ENCODE measurements at regions not wholly inside any gene's neighbourhood (a gene's known extent, or its start where the extent isn't known, plus 50 kb on each side); places are given as distances from the start of the nearest gene placed in this dataset.

DNA sequence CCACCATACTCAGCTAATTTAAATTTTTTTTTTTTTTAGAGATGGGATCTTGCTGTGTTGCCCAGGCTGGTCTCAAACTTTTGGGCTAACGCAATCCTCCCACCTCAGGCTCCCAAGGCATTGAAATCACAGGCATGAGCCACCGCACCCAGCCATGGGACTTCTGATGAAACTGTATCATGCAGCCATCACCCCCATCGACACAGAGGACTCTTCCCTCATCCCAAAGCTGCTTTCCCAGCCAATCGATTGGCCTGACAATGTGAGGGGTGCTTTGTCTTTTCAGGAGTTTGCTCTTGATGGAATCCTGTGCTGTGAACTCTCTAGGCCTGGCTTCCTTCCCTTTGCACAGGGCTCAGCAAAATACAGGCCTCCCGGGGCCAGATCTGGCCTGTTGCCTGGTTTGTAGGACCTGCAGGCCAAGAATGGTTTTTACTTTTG is 59.6 kb upstream of the NCOR2 start:
- peak; percentile 55 for DNase-seq

DNA sequence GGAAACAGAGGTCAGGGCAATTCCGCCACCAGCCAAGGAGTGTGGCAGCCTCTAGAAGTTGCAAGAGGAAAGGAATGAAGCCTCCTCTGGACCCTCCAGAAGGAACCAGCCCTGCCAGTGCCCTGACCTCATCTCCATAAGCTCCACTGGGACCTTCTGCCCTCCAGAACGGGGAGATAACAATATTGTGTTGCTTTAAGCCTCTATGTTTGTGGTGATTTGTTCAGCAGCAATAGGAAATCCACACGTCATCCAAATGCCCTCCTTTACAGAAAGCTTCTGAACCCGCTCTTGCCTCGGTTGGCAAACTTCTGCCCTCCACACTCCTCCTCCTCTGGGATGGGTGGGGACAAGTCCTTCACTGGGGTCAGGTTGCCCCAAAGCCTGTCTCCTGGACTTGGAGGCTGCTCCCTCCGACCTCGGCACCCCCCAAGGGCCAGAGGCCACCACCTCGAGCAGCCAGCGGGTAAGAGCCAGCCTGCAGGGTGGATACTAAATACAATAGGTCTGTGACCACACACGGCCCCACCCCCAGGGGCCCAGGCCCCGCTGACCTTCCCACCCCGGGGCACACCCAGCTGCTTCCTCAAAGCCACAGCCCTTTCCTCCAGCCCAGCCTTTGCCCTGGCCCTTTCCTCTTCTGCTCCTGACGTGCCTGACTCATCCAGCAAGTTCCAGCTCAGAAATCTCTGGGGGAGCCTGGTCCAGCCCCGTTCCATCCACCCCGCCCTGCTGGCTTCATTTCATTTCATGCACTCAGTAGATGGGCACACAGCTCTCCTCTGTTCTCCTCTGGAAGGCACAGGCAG is 58.7 kb upstream of the NCOR2 start:
- peak; percentile 65 for DNase-seq

DNA sequence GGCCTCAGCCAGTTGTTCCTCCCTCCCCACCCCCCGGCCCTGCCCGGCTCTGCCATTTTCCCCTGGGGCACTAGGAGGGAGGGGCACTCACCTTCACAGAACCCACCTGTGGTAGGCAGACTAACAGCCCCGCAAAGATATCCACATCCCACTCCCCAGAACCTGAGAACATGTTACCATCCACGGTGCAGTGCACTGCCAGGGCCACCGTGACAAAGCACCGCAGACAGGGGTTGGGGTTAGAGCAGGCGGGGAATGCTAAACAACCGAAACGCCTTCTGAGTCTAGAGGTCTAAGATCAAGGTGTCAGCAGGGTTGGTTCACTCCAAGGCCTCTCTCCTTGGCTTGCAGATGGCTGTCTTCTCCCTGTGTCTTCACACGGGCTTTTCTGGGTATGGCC is 57.4 kb upstream of the NCOR2 start:
- DNase-seq = no peak

DNA sequence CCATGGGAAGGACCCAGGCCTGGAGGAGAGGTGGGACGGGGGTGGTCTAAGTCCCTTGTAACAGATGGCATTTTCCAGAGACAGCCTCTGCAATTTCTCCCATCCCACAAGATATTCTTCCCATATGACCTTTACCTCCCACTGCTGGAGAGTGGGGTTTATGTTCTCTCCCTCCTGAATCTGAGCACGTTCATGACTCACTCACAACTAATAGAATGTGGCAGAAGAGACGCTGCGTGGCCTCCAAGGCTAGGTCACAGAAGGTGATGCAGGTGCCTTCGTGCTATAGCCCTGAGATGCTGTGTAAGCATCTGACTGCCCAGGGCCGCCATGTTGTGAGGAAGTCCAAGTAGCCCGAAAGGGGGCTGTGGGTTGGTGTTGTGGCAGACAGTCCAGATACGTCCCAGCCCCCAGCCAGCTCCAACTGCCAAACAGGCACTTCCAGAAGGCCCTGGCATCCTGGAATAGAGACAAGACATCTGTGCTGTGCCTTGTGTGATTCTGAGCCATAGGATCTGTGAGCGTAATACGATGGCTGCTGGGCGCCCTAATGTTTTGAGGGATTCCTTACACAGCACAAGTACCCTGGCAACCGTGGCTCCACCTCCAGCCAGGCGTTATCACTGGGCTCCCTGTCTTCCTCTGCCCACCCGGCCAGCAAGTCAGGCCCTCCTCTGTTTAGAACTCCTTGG is 56.1 kb upstream of the NCOR2 start:
- no peak for DNase-seq

DNA sequence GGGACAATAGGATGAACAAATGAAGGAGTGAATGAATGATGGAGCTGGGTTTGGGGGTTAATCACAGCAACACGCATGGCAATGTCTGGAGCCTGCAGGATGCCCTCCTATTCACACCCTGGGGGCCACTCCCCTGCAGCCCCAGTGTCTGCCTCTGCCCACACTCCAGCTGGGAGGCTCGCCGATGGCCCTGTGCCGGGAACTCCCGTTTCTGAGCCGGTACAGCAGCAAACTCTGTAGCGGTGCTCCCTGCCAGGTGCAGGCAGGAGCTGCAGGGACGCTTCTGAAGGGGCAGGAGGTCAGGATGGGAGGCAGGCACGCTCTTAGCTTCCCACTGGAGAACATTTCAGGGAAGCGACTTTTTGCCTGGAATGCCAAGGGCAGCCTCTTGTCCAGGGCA is 55.4 kb upstream of the NCOR2 start:
- no peak for DNase-seq

DNA sequence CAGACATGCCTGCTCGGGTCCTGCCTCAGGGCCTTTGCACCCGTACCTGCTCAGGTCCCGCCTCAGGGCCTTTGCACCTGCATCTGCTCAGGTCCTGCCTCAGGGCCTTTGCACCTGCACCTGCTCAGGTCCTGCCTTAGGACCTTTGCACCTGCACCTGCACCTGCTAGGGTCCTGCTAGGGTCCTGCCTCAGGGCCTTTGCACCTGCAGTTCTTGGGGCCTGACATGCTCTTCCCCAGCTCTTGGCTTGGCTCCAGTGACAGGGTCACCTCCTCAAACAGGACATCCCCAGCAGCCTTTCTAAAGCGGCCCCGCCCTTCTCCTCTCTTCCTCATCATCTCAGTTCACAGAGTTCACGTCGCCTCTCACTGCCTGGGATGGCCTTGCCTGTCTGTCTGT is 54.9 kb upstream of the NCOR2 start:
- no peak for DNase-seq

DNA sequence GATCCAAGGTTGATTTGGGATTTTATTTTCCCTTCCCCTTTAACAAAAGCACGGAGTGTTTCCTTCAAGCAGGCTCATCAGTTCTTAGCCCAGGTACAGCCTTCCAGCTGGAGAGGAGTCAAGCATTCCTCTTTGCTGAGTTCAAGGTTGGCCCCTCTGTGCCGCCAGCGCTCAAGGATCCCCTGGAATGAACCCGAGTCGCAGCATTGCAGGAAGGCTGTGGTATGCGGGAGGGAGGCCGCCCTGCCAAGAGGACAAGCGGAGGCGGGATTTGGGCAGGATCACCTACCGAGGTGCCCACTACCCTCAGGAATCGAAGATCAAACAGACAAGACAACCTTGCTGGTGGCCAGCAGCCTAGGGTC is 53.9 kb upstream of the NCOR2 start:
- peak; percentile 69 for DNase-seq

DNA sequence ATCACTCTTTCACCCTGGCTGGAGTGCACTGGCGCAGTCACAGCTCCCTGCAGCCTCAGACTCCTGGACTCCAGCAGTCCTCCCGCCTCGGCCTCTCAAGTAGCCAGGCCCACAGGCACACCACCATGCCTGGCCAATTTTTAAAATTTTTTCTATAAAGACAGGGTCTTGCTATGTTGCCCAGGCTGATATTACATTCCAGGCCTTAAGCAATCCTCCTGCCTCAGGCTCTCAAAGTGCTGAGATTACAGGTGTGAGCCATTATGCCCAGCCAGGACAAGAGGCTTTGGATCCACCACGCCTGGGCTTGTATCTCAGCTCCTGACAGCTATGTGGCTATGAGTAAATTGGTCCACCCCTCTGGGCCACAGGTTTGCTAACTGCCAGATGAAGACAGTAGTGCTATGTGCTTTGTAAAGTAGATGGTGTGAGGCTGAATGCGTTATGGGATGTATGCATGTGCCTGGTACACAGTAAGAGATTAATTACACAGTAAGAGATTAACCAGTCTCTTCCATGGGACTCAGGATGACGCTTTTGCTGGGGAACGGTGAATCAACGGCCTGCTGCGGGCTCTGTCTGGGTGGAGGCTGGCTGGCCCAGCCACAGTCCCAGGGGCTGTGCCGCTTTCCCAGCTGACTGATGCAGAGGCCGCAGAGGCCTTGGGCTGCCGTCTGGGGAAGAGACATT is 53.3 kb upstream of the NCOR2 start:
- DNase-seq = peak; percentile 51

DNA sequence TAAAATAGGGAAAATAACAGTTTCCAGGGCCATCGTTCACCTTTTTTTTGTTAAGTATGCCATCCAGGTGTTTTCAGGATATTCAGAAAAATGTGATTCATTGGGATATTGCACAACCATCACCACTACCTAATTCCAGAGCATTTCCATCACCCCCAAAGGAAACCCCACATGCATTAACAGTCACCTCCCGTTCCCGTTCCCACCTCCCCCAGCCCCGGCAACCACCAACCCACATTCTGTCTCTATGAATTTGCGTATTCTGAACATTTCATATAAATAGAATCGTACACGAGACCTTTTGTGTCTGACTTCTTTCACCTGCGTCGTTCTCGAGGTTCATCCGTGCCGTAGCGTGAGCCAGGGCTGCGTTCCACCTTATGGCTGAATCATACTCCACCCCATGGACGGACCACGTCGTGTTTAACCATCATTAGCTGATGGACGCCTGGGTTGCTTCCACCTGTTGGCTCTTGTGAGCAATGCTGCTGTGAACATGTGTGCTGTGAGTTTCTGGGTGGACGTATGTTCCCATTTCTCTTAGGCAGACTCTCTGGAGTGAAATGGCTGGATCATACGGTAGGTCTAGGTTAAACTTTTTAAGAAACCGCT is 51.0 kb upstream of the NCOR2 start:
- DNase-seq = no peak

DNA sequence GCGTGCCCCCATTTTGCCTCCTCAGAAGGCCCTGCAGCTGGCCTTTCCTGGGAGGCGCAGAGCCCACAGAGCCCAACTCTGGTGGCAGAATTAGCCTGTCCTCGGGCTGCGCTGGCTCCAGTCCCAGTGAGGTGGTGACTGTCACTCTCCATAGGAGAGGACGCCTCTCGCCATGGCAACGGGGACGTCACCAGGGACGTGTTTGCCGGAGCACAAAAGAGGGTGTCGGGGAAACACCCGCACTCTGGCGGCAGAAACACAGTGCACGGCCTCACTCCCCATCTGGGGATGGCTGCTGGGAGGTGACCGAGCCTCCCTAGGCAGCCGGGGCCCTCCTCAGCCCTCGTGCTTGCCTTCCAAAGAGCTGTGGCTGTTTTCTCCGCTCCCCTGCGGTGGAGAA is 50.2 kb upstream of the NCOR2 start:
- no peak for DNase-seq
